GM19438 (cell line): ENCODE measurements at regions not wholly inside any gene's neighbourhood (a gene's known extent, or its start where the extent isn't known, plus 50 kb on each side); places are given as distances from the start of the nearest gene placed in this dataset.
A peak's percentile ranks its signal among the peaks of the same experiment; 100 is the strongest.

Experiments used
- ATAC-seq: cut with Tn5 transposase; IDR thresholded peaks from one replicate; pipeline ENCODE4 v1.9.1; 2021; ENCODE audit warnings: low read depth; ENCODE audit not compliant: unreplicated experiment

DNA sequence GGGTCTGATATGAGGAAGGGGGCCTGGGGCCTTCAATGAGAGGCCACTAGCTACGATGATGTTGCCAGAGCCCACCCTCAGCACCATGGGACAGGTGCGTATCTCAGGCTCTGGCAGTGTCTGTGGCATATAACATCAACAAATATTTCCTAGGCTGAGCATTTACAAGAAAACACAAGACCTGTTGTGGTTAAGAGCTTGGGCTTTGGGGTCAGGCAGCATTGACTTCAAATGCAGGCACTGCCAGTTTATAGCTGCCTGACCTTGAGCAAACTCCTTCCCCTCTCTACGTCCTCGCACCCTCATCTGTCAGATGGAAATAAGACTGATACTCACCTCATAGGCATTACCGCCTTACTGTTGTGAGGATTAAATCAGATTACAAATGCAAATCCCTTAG, 156.0 kb downstream of the KATNAL1 start:
- ATAC-seq, result no peak

DNA sequence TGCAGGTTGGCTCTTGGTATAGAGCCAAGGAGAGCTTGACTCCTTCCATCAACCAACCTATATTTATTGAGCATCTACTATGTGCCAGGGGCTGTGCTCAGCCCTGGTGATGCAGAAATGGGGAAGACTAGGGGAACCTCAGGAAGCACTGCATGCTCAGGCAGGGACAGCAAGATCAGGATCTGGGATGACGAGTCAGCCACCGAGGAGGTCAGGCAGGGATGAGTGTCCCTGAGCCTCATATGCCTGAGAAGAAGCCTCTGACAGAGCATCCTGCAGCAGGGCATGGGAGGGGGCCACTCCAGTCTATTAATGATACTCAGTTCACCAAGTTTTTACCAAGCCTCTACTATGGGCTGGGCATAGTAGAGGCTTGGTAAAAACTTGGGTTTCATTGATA, 158.1 kb downstream of the KATNAL1 start:
- ATAC-seq, result no peak

DNA sequence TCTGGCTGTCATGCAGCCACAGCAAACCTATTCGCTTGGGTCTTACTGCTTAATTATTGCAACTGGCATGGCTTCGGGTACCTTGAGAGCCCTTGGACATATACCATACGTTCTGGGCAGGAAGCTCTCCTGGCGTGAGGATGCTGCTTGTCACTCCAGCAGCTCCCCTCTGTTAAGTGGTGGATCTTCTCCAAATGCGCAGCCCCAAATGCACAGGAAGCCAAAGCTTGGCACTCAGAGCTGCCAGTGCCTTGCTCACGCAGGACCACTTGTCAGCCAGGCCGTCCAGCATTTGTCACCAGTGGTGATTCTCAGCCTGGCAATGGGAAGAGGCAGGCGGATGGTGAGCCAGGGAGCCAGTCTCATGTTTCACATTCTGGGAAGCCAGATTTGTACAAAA, 158.6 kb downstream of the KATNAL1 start:
- no peak for ATAC-seq

DNA sequence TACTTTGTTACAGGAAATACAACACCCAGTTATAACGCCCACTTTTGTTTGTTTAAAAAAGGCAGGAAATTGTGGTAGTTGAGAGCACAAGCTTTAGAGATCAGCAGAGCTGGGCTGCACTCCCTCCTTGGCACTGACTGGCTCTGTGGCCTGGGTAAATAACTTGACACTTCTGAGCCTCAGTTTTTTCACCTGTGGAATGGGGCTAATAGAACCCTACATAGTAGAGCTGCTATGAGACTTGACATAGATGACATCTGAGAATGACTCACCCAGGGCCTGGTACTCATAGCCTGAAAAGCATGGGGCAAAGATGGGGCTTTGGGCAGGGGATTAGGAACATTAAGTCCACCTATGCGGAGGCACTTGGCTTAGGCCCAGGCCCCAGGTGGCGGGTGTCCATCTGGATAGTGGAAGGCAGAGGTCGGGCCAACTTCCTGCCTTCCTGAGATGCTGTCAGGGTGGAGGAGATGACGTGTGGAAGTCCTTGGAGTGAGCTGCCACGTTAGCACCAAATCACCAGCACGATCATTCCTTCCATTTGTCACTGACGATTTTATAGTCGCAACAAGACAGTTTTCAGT, 159.1 kb downstream of the KATNAL1 start:
- ATAC-seq, result no peak

DNA sequence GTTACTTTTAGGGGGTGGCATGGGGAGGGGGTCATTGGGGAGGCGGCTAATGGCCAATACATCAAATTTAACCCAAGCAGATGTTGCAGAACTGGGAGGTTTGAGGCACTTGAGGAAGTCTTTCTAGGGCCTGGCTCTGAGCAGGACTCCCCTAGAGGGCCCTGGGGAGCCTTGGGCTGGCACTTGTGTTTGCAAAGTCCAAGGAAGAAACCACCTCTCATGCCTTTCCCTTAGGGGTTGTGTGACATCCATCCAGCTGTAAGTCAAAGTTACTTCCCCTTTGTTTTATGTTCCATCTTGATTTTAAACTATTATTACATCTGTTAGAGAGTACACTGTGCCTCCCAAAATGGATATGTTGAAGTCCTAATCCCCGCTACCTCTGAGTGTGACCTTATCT, 159.9 kb downstream of the KATNAL1 start:
- no peak for ATAC-seq

DNA sequence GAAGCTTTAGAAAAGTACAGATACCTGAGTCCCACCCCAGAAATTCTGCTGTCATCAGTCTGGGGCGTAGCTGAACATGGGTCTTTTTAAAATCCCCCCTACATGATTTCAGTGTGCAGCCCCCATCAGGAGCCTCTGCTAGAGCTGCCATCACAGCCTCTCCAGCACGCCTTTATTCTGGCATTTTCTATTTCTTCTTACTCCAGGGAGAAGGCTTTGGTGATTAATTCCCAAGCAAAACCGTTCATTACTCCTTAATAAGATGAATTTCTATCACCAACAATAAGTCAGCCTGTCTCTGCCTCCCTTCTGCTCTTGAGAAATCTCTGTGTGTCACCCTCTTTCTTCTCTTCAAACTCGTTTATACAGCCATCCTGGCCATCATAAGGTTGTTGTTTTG, 160.3 kb downstream of the KATNAL1 start:
- no peak for ATAC-seq

DNA sequence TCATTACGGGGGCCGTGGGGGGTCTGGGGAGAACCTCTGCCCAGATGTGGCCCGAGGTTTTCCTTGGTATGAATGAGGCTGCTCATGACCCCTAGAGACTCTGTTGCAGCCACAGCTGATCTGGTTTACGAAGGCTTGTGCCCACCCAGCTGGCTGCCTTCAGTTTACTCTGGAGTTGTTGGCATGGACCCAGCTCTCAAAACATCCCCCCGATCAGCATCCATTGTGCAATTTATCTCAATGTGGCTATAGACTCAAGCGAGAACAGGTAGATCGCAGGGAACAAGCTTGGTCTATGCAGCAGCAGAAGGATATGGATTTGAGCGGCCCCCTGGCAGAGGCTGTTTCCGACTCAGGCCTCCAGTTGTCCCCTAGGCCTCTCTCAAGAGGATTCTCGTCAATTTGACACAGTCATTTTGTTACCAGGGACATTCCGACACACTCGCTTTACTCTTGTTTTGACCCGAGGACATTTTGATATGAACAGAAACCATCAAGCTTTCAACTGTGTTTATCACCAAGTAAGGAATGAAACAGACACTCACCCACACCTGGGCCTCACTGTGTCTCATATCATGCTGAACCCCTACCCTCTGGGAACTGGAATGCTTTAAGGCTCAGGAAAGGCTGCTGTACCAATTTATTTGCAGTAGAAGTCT, 161.5 kb downstream of the KATNAL1 start:
- ATAC-seq, result peak; percentile 54

DNA sequence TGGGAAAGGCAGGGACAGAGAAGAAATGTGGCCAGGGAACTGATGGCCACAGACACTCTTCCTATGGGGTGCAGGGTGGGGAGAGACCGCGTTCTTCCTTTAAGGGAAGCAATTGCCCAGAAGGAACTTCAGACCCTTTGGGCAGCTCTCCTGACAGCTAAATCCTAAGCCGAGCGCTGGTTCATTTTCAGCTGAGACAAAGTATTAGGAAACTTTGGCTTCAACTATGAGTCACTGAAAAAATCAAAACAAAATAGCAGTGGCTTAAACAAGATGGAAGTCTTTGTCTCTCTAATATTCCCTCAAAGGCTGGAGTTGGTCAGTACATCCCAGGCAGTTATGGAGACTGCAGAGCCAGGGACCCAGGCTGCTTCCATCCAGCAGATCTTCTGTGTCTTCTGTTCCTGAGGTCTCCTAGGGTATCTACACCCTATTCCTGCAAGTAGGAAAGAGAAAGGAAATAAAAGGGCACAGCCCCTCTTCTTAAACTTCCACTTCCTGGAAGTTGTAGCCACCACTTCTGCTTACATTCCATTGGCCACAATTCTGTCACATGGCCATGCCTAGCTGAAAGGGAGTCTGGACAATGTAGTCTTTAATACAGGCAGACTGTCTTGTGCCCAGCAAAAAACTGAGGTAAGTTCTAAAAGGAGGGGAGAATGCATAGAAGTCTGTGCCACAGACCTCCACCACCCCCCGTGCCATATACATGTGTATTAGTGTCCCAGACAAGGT, 163.5 kb downstream of the KATNAL1 start:
- ATAC-seq, result no peak

DNA sequence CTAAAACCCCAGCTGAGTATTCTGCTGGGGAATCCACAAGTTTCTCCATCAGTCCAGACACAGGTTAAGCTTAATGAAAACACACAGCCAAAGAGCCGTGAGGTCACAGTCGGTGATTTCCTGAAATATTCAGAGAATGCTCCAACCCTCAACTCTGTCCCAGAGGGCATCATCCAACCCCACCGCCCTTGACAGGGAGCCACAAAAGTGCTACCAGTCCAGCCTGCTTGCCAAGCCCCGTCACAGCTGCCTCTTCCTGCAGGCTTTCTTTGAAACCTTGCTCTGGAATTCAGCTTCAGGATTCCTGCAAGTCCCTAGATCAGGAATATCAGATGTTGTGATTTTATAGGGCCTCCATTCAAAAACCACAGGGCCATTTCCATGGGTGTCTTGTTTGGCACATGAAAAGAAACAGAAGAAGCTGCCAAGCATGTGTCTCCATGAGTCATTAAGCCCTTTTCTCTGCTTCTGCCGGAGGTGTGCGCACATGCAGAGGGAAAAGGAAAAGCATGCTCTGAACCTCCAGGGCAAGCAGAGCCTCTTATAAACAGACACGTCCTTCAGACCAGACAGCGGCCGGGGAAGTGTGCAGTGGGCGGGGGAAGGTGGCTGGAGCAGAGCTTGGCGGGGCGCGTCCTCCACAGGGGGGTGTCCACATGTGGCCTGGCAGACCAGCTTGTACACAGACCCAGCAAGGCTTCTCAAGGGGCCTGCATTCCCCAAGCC, 164.7 kb downstream of the KATNAL1 start:
- ATAC-seq, result no peak

DNA sequence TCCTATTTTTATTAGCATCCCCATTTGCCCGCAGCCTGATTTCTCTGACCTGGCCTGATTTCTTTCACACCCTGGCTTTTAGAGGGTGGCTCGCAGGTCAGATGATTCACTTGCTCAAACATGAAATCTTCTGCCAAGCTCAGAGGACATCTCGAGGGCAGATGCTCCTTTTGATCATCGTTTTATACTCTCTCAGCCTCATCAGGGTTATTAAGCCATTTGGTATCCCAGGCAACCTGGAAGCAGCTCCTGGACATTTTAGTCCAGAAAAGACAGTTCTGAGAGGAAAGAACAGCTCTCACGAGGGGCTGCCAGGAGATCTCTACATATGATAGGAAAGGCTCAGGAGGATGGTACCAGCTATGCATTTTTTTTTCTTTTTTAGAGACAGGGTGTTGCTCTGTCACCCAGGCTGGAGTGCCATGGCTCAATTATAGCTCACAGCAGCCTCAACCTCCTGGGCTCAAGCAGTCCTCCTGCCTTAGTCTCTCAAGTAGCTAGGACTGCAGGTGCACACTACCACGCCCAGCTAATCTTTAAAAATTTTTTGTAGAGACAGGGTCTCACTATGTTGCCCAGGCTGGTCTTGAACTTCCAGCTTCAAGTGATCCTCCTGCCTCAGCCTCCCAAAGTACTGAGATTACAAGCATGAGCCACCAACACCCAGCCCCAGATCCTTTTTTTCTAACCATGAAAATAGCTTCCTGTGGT, 165.4 kb downstream of the KATNAL1 start:
- ATAC-seq, result no peak

DNA sequence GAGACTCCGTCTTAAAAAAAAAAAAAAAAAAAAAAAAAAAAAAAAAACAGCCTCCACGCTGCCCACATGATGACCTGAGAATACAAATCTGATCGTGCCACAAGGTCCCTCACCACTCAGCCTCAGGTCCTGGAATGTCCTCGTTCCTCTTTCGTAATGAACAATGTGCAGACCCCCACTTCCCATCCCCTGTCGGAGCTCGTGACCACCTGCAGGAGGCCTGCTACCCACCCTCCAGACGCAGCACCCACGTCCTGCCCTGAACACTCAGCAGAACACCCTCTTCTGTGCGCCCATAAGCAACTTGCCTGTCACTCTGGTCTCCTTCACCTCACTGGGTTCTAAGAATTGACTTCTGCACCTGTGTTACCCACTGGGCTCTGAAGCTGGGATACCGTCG, 166.4 kb downstream of the KATNAL1 start:
- no peak for ATAC-seq

DNA sequence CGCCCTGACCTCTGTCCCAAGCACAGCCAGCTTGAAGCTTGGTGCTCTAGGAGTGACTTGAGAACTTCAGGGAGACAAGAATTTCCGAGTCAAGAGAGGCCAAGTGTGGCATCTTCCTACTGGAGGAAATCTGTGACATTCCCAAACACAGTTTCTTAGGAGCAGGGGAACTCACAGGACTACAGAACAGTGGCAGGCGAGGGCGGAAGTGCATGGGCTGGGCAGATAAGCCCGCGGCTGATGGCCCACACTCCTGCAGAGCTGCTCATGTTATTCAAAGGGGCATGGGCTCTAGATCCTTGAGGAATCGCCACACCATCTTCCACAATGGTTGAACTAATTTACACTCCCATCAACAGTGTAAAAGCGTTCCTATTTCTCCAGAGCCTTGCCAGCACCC, 168.8 kb downstream of the KATNAL1 start:
- no peak for ATAC-seq

DNA sequence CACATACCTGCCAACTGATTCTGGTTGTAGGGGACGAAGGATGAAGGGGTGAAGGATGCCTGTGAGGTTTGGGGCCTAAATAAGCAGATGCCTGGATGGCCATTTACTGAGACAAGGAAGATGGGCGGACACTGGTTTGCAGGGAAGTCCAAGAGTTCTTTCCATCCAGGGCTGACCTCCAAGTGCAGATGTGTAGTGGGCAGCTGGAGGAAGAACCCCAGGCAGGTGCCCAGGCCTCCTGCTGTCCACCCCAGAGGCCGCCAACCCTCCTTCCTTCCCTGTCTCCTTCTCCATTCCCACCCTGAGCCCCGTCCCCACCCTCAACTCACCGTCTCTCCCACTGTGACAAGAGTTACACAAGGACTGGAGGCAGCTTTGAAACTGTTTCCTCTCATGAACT, 171.5 kb downstream of the KATNAL1 start:
- ATAC-seq, result no peak

DNA sequence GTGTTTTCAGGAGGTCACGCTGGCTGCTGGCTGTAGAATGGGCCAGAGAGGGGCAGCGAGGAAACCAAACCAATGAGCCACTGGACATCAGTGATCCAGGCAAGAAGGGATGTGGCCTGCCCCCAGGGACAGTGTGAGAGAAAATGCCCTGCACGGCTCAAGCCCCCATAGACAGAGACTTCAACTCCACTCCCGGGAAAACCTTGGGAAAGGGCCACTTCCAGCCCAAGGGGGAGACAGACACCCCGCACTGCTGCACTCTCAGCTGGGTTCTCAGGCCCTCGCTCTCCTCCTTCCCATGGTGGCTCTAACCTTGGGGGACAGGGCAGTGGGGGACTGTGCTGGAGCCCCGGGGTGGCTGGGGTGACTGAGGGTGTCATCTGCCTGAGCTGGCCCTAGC, 172.0 kb downstream of the KATNAL1 start:
- ATAC-seq, result no peak

DNA sequence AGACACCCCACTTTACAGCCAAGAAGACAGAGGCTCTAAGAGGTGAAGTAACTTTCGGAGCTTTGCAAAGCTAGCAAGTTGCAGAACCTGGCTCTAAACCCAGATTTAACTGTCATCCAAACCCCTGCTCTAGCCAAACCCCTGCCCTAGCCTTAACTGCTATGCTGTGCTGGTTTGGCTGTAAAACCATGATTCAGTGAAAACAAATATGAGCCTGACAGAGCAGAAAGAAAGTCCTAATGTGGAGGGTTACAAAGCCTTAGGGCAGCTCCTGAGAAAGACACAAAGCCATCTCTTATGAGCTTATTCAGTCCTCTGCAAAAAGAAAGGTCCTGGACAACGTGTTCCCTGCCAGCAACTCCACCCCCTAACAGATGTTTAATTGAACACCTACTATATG, 172.8 kb downstream of the KATNAL1 start:
- ATAC-seq, result no peak

DNA sequence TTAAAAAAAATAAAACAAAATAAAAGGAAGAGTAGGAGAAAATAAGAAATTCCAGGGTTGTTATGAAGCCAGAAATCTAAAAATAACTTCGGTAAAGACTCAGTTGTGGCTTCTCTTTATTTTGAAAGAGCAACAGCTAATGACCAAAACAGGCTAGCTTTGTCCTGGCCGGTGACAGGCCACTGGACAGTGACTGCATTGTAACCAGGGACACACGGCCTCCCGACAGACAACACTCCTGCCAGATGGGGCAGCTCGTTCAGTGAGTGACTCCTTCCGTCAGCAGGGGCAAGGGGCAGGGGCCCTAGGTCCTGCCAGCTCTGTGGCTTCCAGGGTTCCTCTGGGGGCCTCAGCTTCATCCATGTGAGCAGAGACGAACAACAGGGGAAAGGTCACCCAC, 173.4 kb downstream of the KATNAL1 start:
- ATAC-seq, result no peak

DNA sequence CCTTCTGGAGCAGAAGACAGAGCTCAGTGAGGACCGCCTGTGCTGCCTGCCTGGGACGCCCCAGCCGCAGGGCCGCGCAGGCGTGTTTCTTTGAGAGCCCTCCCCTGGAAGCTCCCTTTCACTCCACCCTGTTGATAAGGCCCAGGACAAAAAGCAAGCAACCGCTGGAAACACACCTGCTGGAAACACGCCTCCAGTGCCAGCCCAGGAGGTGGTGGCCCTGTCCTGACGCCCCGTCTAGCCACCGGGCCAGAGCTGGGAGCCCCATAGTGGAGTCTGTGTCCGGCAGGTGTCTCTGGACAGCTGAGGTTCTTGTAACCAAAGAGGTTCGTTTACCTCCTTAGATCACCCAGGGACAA, 173.8 kb downstream of the KATNAL1 start:
- ATAC-seq, result no peak

DNA sequence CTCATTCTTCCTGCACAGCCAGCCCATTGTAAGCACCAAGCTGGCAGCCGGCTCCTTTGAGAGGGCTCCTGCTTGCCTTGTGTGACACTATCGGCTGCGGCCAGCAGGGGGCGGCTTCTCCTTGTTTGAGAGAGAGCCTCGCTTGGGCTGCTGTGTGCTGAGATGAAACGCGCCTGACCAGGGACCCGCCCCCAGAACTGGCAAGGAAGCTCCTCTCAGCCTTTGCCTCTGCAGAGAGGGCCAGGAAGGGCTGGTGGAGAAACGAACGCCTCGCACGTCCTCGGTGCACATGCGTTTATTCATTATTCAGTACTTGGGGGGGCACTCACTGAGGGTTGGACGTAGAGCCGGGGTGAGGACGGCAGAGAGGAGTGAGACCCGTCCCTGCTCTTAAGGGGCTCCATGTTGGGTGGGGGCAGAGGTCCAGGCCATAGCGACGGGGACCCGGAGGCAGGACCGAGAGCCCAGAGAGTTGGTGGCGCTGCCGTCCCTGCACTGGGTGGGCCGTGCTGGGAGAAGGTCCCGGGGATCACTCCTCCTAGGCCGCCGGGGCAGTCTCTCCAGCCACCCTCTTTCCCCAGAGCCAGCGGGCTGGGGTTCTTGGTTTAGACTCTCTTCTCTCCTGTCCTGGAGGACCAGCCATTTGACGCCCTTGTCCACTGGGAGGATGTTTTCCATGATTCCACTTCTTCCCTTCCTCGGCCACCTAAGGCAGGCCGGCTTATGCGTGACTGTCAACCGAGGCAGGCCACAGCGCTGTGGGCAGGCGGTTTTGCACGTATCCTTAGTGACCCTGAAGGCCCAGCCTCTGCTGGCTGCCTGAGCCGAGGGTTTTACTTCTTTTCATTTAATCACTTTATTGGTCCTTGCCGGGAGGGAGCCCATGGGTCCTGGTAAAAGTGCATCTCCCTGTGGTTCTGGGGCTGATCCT, 174.5 kb downstream of the KATNAL1 start:
- ATAC-seq, result peak; percentile 78

DNA sequence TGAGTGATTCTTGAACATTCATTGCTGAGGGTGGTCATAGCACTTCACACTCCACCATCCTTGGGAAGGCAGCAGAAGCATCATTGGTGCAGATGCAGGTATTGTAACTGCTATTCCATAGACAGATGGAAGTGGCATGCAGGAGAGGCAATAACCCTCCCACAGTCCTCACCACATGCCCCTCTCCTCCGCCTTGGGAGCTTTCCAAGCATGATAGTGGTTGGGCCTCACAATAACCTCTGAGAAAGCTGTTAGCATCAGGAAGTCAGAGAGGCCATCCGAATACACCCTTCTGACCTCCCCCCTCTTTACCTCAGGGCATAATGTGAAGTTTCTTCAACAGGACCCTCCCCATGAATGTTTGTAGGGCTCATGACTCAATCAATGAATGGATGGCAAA, 177.9 kb downstream of the KATNAL1 start:
- ATAC-seq, result no peak

DNA sequence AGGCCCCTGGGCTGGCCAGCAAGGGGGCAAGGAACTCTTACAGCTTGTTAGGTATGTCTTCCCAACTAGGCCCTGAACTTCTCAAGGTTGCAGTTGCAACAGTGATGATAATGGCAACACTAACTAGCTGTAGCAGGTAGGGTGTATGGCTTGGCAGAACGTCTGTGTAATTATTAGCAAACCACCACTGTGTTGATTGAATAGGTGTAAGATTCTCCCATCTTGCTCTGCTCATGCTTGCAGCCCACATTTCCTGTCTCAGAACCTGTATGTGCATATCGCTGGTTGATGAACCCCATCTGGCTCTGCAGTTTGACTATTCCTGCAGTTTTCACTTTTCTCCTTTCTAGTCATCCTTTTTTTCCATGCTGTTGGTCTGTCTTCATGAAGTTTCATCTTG, 178.8 kb downstream of the KATNAL1 start:
- peak; percentile 54 for ATAC-seq
